ENCODE measurements at regions not wholly inside any gene's neighbourhood (a gene's known extent, or its start where the extent isn't known, plus 50 kb on each side); places are given as distances from the start of the nearest gene placed in this dataset.

DNA sequence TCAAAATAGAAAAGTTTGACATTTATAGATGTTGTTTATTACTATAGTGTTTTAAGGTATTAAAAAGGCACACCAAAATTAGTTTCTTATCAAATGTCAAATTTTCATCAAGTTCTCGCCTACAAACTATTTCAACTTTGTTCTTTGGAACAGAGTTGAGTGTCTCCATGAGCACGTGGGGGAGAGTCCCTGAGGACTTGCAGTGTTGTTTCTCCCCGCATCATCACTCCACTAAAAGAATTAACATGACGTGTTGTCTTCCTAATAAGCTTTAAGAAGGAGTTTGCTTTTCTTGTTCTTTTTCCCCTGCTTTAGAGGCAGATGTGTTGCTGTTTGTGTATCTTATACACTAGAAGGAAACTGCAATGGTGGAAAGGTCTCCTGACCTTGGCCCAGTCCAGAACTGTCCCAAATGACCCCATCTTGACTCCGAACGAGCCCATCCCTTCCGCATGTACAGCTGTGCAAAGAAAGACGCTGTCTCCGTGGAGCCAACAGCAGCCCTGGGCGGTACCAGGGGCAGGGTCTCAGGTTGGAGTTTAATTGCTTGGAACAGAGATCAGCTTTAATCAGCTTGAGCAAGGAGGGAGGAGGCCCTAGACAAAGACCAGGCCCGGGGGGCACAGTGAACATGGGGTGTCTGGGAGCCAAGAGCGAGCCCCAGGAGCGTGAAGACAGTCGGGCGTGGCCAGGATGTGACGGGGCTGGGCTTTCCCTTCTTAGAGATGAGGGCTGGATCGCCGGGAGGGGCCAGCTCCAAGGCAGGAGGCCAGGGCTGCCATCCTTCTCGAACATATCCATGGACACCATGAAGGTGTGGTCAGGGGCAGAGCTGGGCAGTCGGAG lies 215.4 kb upstream of the RTL1 start:
- DNase-seq (ENCODE audit: low read depth in 2 of 2, low spot score in 1 of 2), result no peak

DNA sequence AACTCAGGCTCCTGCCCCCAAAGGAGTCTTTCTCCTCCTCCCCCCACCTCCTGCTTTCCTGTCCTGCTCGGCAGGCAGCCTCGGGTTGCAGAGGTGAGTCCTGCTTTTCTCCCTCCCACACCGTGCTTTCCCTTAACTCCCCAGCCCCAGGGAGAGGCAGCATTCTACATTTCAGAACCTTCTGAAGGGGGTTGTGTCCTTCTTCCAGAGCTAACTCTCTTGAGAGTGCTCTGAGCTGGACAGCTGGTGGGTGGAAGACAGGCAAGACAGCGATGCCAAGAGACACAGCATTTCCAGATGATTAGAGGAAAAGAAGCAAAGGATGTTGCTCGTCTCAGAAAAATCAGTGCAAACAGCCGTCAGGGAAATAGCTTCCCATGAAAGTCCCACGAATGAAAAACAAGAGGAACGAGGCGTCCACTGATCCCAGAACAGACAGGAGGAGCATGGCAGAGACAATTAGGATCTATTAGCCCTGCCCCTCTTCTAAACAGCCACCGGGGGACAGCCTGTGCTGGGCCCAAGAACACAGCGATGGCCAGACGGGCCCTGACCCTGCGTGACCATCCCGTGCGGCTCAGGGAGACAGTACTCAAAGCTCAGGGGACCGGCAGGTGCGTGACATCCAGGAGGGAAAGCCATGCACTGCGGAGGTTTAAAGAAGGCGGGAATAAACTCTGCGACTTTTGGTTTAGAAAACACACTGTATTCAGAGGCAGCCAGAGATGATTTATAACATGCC lies 216.5 kb upstream of the RTL1 start:
- no peak for DNase-seq (ENCODE audit: low read depth in 2 of 2, low spot score in 1 of 2)

DNA sequence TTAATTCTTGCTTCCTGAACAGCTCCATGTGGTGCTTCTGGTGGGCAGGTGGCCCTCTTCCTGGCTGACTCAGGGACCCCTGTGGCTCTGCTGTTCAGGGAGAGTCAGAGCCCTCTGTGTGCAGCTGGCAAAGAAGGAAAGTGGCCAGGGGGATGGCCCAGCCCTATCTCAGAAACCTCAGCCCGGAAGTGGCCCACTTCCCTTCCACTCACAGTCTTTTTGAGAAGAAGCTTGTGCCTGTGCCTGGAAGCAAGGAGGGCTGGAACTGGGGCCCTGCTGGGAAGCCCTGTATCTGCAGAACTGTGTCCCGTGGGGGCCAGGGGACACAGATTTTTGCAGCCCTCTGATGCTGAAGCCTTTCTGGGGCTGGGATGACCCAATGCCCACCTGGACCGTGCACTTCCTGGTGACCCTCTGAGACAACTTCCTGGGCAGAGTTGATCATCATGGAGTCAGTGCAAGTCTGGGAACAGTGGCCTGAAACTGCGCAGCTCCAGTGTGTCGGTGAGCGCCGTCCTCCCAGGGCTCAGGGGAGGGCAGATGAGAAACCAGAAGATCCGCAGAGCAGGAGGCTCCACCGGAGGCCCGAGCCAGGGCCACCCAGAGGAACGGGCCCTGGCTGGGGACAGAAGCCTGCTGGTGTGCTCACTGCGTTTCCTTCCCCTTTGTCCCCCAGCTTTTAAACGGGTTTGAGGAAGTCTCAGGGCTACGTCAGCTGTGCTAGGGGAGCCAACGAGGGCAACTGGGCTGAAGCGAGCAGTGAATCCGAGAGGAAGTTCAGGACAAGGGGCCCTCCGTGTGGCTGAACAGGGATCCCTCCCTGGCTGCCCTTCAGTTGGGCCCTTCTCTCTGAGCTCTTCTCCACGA lies 217.4 kb upstream of the RTL1 start:
- no peak for DNase-seq (ENCODE audit: low read depth in 2 of 2, low spot score in 1 of 2)

DNA sequence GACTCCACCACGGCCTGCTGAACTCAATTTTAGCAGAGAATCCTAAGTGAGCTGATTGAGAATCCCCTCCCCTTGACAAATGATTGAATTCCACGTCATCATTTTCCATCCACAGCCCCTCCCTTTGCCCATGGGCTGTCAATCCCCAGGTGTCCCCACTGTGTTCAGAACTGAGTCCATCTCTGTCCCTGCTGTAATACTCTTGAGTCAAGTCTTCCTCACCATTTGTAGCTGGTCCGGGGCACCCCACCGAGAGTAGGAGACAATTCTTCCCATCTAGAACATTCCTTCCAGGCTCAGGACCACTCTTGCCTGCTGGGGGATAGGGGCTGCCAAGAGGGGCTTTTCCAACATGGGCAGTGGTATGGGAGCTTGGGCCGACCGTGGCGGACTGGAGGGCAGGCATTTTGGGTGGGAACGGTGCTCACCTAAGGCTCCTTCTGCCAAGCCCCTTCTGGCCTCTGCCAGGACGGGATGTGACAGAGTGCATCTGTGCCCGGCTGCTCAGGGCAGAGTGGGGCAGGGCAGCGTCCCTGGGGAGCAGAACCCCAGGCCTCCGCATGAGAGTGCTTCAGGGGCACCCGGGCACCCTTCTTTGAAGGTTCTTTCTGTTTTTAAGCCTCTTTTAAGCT lies 218.1 kb upstream of the RTL1 start:
- no peak for DNase-seq (ENCODE audit: low read depth in 2 of 2, low spot score in 1 of 2)

DNA sequence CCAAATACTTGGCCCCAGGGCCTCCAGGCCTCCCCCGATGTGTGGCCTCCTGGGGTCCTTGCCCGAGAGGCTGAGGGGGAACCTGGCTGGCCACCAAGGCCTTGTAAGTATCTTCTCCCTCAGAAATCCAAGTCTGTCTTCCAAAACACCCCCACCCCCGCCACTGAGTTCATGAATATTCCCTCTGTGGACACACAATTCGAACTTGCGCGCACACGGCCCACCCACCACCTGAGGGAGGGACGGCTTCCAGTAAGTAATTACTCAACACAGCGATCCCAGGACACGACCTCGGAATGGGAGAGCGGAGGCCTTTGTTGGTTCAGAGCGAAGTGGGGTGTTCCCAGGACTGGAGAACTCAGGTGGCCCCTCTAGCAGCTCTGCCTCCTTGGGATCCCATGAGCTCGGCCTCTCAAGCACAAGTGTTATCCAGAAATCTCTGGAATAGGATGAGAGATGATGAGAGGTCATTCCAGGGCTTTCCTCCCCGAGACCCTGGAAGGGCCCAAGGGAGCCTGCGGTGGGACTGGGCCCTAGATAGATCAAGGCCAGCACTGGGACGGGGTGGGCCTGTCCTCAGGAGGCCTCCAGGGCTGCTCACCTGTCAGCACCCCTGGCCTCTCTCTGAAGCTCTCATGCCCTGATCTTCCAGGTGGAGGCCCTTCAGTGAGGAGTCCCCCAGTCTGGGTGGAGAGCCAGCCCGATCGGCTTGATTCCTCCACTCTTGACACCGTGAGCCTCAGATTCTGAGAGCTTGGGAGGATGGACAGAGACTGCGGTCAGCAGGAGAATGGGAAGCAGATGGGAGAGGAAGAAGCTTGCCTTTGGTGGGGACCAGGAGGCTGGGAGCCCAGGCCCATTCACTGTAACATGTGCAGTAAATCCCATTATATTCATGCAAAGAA lies 219.0 kb upstream of the RTL1 start:
- no peak for DNase-seq (ENCODE audit: low read depth in 2 of 2, low spot score in 1 of 2)

DNA sequence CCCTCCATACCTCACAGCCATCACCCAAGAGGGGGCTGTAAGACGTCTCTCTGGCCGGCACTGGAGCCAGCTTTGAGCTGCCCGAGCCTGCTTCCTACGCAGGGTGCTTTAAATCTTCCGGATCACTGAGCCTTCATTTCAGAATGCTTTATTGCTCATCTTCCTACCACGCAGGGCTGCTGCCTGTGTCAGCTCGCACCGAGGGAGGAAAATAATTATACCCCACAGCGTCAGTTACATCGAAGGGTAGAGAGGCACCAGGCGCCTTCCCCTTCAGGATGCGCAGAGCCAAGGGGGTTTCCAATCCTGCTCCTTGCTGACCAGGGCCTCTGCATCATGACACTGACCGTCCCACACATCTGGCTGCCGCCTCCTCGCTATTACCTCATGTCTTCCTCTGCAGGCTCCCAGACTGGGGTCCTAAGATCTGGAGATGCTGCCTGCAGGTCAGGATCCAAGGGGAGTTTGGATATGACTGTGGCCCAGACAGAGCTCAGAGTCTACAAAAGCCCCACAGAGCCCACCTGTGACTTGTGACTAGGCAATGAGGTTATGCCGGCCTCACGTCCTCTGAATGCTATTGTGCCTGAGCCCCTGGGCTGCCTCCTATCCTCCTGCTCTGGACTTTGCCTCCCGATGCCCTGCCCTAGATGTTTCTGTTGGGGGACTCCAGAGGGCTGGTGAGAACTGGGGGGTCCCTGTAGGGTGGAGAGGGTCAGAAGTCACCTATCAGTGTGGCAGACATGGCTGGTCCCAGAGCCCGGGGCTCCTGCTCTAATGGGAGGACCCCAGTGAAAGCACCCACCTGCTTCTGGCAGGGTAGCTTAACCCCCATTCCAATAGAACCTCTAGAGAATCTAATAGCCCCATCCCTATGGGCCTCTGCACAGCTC lies 220.3 kb upstream of the RTL1 start:
- no peak for DNase-seq (ENCODE audit: low read depth in 2 of 2, low spot score in 1 of 2)

DNA sequence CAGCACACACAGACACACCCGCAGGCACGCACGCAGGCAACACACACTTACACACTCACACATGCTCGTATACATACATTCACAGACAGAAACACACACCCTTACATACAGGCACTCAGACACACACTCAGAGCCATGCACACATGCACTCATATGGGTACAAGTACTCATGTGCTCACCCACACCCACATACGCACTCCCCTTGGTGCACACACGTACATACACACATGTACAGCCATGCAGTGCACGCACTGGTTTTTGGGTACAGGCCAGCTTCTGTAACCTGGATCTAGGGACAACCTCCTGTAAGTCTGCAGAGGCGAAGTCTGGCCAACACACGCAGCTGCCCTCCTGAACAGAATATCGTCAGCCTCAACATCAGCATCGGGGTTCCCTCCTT lies 221.3 kb upstream of the RTL1 start:
- DNase-seq (ENCODE audit: low read depth in 2 of 2, low spot score in 1 of 2), result no peak

DNA sequence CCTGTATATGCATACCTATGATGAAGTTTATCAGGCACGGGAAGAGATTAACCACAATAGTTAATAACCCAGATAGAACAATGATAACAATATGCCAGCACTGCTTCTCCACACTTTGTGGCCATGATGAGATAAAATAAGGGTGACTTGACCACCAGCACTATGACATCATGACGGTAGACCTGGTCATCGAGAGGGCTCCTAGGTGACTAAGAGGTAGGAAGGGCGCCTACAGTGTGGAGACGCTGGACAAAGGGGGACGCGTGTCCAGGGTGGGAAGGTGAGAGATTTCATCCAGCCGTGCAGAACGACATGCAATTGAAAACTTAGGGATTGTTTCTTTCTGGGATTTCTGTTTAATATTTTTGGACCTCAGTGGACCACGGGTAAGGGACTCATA lies 221.8 kb upstream of the RTL1 start:
- DNase-seq (ENCODE audit: low read depth in 2 of 2, low spot score in 1 of 2), result no peak

DNA sequence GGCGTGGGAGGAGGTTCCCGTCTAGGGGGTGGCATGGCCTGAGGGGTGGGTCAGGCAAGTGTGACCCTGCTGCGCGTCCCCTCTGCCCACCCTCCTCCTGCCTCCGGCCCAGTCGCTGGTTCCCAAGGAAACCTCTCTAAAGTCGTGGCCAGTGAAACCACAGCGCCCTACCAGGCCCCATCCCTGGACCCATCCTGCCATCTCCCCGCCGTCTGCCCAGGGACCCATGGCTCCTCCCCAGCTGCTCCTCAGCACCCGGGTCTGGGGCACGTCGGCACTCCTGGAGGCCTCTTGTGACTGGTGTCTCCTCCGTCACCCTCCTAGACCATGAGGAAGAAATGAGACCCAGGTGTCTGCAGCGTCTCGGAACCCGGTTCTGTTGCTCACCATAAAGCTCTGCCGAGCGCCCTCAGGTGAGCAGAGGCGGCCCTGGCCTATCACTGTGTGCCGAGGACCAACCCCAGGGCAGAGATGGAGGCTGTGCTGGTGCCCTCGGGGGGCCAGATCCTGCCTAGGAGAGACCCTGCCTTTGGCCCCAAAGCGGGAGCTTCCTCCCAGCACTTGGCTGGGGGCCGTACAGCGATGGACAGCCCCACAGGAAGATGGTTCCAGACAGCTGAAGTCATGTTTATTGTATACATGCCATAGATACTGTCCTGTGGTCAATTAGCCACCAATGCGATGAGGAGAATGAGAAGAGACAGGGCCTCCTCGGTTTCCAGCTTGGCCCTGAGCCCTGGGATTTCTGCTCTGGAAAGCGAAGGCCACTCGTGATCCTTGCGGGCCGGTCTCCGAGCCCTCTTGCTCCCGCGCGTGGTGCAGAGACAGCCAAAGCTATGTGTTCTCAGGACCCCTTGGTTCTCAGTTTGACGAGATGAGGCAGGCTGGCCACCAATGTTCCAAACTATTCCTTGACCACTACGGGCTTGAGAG lies 222.5 kb upstream of the RTL1 start:
- no peak for DNase-seq (ENCODE audit: low read depth in 2 of 2, low spot score in 1 of 2)

DNA sequence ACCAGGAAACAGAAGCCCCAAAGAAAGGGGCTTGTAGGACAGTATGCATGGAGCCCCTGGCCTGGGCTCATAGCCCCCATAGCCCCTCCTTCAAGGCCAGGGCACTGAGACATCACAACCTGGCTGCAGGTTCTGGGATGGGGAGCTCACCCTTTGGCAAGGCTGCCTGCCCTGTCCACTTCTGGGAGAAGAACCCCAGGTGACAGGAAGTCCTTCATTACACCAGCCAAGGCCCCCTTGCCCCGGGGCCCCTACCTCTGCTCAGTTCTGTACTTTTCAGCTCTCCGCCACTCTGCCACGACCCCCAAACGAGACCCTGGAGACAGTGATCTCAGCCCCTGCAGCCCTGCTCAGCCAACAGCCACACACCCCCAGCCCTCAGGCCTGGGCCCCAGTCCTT lies 223.2 kb upstream of the RTL1 start:
- DNase-seq (ENCODE audit: low read depth in 2 of 2, low spot score in 1 of 2), result no peak

DNA sequence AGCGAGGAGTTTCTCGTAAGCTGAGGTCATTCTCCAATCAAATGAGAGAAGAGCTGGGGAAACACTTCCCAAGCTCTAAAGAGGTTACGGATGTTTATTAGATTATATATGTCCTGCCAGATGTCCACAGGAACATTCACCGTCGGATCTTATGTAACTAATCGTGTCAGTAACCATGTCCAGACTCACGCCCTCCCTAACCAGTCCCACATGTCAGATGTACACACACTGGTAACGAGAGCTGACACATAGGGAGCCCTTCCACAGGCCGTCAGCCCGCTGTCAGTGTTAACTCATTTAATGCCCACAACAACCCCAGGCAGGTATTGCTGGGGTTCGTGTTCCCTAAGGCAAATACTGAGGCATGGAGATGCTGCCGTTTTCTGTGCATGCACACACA lies 223.7 kb upstream of the RTL1 start:
- no peak for DNase-seq (ENCODE audit: low read depth in 2 of 2, low spot score in 1 of 2)

DNA sequence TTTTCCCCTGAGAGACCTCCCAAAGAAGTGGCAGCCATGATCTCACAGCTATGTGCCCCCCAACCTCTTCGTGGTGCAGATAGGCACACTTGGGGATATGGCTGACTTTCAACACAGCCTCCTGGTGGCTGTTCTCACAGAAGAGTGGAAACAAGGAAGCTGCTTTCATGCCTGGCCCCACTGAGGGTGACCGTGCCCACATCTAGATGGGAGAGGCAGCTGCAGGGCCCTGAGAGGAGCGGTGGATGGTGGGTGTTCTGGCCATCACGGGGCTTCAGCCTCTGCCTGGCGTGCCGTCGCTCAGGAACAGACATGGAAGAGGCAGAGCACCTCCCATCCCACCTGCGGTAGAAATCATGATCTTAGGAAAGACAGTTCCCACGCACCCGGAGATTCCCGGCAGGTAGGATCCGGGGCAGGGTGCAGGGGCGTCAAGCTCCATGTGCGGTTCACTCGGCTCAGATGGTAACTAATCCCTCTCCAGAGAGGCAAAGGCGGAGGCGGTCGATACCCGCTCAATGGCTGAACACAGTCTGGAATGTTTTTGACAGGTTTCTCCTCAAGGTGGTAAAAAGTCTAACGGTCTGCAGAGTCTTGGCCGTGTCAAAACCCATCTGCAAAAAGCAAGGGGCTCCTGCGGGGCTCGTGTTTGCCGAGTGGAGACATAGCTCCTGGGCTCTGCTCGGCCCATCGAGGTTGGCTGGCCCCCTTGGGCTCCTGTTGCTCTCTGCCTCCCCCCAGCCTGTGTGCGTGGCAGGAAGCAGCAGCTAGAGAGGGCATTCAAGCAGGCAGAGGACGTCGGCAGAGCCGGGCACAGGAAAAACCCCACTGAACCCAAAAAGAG lies 225.2 kb upstream of the RTL1 start:
- no peak for DNase-seq (ENCODE audit: low read depth in 2 of 2, low spot score in 1 of 2)

DNA sequence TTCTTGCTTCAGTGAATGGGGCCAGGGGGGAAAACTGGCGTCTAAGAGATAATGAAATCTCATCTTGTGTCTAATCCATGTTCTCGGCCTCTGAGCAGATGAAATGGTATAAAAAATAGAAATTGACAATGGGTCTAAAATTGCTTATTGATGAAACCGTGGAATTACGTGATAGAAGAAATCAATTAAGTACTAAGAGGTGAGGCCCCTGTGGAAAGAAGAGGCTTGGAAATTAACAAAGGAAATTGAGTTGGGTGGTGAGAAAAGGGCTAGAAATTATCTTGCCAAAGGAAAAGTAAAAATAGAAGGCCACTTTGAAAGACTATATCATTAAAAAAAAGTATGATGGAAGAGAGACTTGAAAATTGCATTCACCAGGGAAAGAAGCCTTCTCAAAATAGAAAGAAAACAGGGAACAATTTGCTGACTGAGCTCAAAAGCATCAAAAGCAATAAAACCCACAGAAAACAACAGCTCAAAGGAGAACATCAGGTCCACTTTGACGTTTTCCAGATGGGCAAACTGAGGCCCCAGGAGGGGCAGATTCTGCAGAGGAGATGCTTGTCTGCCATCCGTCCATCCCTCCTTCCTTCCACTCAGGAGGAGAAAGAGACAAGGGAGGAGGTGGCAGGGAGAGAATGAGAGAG lies 226.1 kb upstream of the RTL1 start:
- no peak for DNase-seq (ENCODE audit: low read depth in 2 of 2, low spot score in 1 of 2)

DNA sequence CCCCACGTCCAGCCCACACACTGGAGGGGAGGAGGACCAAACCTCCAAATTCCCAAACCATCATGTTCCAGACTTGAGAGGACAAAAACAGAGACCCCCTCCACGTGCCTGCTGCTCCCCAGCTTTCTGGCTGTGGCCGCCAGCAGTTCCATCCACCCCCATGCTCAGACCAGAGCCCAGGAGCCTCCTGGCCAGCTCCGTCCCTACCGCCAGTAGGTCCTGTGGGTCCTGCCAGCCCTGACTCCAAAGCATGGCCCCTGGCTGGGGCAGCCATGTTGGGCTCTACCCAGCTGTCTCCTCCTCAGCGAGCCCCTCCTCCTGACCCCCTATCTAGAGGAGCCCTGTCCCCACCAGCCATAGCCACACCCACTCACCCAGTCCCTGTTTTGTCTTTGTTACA lies 227.3 kb upstream of the RTL1 start:
- no peak for DNase-seq (ENCODE audit: low read depth in 2 of 2, low spot score in 1 of 2)

DNA sequence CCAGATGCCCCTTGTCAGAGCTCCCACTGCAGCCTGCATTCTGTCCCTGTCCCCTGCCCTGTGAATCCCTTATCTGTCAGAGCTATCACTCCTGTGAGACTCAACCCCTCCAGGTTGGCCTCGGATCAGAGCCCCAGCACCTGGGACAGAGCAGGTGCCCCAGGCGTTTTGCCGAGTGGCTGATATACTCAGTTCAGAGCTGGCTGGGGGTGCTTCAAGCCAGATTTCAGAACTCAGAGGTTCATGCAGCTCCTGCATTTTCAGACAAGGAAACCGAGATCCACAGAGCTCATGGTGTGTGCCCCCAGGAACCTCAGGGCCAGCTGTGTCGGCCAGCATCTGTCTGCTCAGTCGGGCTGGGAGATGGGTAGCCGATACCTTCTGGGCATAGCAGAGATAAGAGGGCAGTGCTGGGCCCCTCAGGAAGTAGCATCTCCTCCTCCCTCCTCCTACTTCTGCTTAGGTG lies 228.0 kb upstream of the RTL1 start:
- DNase-seq (ENCODE audit: low read depth in 2 of 2, low spot score in 1 of 2), result no peak

DNA sequence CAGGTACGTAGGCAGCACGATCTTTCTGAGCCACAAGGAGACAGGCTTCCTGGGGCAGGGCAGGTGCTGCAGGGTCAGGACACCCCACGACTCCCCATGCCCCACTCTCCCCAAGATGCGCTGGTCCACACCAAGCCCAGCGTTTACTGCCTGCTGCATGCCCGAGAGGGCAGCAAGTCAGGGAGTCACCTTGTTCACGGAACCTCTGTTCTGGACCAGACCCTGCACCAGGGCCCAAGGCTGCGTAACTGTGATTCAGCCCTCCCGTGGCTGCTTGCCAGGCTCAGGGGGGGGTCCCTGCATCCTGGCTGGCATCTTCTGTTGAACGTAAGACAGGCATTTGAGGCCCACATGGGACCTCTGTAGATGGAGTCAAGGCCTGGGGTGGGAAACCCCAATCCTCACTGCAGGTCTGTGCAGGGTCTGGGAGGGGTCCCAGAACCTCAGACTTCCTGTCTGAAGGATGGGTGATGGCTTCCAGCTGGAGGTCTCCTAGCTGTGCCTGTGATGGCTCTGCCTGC lies 228.6 kb upstream of the RTL1 start:
- no peak for DNase-seq (ENCODE audit: low read depth in 2 of 2, low spot score in 1 of 2)
